Stimulated activated CD4-positive, alpha-beta T cell treated with anti-CD3 and anti-CD28 coated beads, Interleukin-2, amount 100 ng/mL, for 48 hours (primary cell): ENCODE measurements at regions not wholly inside any gene's neighbourhood (a gene's known extent, or its start where the extent isn't known, plus 50 kb on each side); places are given as distances from the start of the nearest gene placed in this dataset.

Experiments
- DNase-seq, 2 donors: peaks; one replicate each; pipeline ENCODE4 v3.0.0-alpha.2; 2020

DNA sequence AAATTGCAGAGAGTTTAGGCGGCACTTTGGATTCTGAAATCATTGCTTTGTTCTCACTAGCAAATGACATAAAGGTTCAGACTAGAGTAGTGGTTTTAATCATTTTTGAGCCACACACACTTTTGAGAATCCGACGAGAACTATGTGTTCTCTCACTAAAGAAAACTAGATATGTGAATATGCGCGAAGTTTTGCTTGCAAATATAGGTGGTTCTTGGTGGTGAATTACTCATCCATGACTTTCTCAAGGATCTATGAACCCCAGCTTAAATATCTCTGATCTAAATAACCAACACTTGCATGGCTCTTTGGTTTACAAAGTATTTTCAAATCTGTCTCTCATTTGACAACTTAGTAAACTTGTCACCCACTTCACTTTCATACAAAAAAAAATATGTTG, 54.8 kb downstream of the NOG start:
- DNase-seq: no peak

DNA sequence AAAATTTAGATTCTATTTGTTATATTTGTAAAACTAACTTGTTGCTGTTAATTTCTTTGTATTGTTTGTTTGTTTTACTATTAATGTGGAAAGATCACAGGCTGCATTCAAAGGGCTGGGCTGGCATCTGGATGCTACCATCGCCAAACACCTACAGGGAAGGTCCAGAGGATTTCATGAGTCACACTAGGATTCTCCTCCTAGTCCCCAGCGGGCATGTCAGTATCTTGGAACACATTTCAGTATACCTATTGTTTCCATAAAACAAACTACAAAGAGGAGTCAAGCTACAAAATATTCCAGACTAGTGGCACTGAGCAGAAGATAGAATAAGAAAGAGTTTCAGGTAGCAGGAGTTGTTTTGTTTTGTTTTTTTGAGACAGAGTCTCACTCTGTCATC, 55.3 kb downstream of the NOG start:
- no peak for DNase-seq

DNA sequence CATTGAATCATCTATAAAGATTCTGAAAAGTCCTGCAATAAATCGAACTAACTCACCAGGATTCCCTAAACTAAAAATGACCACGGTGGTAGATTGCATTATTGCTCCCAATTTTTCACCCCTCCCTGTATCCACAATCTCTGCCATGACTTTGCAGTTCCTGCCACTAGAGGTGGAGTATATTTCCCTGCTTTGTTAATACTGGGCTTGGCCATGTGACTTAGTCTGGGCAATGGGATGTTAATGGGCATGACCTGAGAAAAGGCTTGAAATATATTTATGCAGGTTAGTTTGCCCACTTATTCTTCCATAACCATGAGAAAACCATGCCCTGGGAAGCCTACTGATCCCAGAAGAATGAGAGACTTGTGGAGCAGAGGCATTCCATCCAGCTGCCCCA, 59.1 kb downstream of the NOG start:
- no peak for DNase-seq

DNA sequence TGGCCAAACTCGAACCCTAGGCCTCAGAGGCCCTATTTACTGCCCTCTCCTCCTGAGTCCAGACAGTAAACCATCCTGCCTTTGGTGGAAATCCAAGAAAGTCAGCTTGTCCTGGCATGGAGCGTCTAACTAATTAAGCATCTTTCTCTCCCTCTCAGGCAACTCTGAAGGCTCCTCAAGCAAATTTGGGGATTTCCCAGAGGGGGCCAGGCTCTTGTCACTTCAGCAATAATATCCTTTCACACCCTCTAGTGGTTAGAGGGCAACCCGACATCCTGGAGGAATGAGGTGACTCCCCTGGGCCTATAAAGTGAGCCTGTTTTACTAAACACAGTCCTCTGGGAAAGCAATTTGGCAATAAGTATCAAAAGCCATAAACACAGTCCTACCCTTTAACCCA, 60.4 kb downstream of the NOG start:
- DNase-seq: peak; percentile 38 to 48

DNA sequence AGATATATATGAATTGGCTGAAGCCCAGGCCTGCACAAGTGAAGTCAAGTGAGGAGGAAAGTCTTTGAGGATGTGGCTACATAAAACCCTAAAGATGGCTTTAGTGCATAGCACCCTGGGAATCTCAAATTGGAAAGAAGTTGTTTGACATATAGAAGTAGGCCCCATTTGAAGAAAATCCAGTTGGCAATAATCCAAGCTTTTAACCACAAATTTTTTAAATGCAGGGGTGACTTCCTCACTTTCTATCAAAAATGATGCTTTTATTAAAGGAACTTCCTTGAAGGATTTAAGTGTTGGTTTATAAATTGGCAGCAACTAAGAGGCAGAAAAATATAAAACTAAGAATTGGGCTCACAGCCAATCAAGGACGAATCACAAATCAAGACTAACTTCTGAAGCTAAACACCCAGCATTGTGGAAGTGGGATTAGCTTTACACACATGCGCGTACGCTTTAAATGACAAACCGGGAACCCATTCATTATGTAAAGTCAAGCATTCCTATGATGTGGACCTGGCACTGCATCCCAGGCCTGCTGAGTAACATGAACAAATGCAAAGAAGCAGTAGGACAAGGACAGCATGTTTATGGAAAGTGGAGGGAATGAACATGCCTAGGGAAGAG, 63.3 kb downstream of the NOG start:
- no peak for DNase-seq

DNA sequence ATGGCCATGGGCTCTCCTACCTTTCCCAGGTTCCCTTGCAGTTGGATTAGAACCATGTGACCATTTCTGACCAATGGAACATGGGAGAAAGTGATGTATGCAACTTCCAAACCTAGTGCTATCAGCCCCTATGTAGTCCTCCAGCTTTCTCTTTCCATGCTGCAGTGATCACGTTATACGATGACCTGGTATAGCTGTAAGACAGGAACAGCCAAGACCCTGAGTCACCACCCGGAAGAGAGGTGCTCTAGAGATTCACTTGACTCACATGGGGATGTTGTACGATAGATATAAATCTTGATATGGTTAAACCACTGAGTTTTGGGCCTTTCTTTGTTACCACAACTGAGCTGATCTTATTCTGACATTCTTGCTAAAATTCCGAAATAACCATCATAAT, 65.1 kb downstream of the NOG start:
- no peak for DNase-seq

DNA sequence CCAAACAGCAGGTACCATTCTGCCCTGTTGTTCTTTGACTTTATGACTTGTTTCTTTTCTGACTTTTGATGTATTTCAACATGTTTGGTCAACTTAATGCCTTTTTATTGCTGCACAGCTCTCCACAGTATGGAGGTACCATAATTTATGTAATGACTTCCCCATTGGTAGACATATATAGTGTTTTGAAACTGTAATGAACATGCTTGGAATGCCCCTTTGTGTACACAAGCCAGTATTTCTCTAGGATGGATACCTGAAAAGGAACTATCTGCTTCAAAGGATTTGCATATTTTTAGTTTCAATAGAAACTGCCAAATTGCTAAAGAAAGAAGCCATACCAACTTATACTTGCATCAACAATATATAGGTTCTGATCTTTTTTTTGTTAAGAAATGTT, 66.1 kb downstream of the NOG start:
- DNase-seq: no peak

DNA sequence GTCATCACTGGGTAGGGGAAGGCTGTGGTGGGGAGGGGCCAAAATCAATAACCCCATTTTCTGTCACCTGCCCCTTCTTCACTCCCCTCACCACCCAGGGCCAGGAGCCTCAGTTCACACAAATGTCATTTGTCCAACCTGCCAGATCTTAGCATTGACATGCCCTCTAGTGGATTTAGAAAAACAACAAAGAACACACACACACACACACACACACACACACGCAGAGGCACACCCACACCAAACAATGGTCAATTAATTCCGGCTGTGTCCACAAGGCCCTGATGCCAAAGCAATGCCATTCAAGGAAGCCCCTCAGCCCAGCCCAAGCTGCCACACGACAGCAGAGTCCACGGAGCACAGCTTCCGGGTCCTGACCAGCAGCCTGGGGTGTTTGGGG, 68.4 kb downstream of the NOG start:
- DNase-seq: no peak

DNA sequence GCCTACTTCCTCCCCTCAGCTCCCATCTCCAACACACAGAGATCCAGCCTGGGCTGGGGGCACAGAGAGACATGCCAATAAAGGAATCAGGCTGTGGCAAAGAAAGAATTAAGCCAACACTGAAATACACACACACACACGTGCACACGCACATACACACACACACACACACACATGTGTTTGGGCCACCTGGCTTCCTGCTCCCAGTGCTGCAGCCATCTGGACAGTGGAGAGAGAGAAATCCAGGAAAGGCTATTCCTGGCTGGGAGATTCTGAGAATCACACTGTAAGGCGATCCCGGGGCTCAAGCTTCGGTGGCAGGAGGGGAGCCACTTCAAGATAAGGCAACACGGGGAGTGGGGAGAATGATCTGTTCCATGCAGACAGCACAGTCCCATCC, 72.4 kb downstream of the NOG start:
- no peak for DNase-seq

DNA sequence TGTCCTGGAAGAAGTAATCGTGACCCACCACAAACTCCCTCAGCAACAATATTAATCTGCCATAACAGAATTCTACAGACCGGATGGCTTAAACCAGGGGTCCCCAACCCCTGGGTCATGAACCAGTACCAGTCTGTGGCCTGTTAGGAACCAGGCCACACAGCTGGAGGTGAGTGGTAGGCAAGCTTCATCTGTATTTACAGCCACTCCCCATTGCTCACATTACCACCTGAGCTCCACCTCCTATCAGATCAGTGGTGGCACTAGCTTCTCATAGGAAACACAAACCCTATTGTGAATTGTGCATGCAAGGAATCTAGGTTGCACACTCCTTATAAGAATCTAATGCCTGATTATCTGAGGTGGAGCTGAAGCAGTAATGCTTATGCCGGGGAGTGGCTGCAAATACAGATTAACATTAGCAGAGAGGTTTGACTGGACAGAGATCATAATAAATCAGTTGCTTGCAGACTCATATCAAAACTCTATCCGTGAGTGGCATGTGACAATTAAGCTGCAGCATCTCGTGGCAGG, 74.5 kb downstream of the NOG start:
- no peak for DNase-seq

DNA sequence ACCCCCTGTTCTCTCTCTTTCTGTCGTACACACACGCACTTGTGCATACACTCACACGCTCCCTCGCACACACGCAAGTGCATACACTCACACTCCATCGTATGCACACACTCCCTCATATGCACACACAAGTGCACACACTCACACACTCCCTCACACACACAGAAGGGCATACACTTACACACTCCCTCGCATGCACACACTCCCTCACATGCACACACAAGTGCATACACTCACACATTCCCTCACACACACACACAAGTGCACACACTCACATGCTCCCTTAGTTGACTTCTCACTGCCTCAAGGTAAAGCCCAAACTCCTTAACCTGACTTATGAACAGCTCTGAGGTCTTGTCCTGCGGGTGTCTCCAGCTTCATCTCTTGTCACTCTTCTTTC, 78.7 kb downstream of the NOG start:
- DNase-seq: no peak

DNA sequence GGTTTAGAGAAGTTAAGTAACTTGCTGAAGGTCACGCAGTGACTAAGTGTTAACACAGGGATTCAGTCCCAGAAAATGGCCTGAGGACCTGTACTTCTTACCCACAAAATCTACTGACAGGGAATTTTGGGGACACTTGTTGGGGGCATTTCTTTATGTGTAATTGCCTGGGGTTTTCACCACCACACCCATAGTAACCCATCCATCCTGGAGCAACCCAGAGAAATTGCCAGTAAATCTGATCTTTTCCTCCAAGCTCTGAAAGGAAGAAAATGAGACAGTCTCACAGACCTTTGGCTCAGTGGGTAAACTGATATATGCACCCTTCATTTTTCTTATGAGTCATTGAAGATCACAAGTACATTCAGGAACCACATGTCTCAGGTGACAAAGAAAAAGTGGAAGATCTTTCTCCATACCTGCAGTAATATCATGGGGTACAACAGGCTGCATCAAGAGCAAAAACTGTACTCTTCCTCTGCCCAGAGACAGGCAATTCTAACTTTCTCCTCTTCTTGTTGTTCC, 81.0 kb downstream of the NOG start:
- DNase-seq: no peak

DNA sequence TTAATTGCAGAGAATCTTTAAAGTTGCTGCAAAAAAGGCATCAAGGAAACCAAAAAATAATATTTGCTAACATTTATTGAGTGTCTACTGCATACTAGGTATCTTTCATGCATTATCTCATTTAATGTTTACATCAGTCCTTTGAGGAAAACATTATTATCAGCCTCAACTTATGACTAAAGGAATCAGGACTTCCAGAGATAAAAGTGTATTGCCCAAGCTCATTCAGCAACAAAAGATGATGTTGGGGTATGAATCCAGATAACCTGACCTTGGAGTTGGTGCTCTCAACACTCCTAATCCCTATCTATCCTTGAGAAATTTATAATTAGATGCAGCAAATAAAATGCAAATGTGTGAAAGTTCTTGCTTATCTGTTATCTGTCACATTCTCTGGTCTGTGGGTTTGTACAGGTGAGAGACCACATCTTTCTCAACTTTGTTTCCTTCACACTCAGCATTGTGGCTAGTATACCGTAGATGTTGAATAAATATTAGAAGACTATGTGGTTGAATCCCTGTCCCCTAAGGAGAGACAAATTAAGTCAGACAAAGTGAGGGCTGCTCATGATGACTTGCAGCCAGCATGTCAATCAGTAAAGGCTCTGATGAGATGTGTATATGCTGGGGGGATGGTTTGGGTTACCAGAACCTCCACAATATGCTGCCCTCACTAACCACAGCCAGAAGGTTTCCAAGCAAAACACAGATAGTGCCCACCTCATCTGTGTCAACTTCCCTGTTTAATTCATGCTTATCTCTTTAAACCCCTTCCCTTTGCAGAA, 82.6 kb downstream of the NOG start:
- DNase-seq: no peak

DNA sequence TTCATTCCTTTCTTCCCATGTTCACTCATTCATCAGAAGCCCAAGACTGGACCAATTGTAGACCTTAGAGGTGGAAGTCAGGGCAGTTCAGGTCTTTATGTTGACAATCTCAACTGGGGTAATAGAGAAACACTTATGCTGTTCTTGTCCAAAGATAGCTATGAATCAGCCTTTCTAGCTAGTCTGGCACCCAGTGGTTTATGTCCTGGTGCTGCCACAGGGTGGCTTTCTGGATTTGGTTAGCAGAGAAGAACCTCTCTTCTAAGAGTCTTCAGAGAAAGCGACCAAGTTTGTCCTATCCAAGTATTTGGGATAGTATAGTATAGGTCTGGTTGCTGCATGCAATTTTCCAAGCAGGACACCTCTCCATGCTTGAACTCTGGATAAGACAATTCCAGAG, 83.3 kb downstream of the NOG start:
- DNase-seq: no peak

DNA sequence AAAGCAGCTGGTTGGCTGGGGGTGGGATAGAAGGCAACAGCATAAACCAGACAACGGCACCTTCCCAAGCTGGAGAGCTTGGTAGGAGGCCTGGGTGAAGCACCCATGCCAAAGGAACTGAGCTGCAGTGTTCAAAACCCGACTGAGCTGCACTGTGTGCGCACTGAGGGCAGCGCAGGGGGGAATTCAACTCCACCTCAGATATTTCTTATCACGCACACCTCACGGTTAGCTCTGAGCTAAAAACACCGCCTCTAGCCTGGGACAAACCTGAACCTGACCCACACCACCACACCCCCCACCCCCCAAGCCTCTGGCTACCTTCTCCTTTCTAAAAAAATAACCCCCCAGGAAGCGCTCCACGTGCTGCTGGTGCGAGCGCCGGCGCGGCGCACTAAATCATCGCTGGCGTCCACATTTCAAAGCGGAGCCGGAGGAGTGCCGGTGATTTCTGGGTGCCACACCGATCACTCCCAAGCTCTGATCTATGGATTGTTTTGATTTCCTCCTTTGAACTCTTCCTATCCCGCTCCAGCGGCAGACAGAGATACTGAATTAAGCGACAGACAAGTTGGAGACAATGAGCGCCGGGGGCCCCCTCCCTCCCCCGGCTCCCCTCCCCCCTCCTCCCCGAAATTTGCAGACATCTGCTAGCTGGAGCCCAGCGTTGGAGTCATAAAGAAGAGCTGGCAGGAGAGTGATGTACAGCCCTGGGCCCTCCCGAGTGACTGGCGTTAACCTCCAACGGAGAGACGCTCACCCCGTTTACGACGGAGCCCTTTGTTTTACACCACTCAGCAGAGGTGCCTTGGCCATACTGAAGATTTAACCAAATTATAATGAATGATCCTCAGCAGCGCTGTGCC, 85.0 kb downstream of the NOG start:
- no peak for DNase-seq

DNA sequence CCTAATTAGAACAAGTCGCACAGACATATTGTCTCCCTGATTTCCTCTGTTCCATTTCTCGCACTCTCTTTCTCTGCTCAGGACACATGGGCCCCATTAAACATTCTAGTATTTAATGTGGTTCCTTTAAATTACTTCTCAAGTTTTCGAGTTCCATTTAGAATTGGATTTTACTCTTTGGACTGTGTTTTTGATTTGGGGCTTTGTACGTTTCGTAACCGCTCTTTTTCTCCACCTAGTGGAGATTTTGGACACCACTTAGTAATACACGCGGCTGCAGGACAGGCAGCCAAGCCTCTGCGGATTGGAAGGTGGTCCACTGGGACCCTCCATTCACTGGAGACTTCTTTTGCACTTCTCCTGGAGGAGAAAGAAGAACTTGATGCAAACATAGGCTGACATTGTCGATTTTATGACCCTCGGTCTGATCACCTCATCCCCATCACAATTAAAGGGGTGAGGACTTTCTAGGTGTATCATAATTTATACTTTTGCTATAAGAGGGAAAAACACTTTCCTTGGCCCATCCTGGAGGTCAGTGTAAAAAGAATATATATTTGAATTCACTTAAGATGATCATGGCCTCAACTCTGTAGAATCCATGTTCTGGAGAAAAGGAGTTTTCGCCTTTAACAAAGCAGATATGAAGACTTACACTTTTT, 85.7 kb downstream of the NOG start:
- DNase-seq: no peak

DNA sequence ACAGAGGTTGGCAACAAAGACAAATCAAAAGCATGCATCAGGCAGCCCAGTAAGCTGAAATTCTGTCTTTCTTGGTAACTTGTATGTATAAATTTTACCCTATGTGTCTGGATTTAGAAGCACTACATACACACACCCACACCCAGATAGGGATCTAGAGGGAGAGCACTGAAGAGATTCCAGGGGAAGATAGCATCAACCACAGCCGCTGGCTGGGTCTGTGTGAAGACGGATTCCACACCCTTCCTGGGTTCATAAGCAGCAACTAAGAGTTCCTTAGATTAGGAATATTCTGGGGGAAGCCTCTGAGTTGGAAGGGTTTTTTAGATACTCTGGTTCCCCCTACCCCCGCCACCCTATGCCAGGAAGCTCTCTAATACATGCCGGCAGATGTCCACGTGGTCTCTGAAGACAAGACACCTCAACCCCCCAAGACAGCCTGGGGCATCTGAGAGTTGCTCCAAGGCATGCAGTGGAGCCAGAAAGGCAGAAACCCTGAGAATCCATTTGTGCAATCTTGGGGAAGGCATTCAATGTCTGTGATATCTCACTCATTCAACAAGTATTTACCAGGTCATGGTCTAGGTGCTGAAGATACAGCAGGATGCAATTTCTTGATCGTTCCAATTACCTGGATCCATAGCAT, 86.4 kb downstream of the NOG start:
- DNase-seq: no peak

DNA sequence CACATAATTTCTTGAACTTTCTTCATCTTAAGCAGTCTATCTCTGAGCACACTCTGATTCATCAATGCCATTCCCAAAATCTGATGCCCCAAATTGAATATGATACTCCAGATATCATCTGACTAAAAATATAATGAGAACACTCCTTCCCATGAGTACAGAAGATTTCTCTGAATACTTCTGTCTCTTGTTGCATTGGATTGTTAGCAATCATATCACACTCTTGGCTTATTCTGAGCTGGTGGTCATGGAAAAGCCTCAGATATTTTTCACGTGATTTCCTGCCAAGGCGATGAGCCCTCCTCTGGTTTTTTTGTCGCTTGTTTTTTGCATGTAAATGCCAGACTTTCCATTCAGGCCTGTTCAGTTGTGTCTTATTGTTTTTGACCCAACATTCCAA, 87.2 kb downstream of the NOG start:
- no peak for DNase-seq

DNA sequence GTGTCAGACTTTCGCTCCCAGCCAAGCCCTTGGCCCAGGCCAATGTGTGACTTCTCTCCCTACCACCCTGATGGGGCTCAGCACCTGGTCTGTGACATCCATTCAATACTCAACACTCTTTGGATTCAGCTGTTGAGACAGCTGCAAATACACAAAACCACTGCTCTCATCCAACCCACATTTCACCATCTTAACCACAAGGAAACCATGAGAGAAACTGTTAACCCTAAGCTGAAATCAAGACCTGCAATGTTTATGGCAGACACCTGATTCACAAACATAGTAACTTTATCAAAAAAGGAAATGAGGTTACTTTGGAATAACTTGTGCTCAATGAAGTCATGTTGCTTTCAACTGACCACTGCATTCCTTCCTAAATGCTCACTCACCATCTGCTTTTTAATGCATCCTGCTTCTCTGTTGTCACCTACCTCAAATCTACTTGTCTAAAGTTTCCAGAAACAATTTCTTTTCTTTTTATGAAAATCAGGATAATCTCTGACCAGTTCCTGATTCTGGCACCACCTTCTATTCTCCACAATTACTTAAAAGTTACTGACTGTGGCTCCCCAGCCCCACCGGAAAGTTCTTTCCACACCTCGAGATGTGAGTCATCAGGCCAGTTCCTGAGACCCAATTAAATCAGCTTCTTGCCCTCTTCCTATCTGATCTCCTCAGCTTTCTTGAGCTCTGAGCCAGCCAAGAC, 88.2 kb downstream of the NOG start:
- DNase-seq: no peak

DNA sequence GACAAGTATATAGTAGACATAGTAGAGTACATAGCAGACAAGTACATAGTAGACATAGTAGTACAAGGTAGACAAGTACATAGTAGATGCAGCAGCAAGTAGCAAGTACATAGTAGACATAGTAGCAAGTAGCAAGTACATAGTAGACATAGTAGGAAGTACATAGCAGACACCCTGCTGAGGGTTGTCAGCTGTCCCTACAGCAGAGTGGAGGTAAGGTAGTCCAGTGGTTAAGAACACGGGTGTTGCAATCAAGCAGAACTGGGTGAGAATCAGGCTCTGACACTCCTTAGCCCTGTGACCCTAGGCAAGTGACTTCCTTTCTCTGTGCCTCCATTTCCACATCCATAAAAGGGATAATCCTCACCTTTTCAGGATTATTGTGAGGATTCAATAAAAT, 94.7 kb downstream of the NOG start:
- DNase-seq: no peak

DNA sequence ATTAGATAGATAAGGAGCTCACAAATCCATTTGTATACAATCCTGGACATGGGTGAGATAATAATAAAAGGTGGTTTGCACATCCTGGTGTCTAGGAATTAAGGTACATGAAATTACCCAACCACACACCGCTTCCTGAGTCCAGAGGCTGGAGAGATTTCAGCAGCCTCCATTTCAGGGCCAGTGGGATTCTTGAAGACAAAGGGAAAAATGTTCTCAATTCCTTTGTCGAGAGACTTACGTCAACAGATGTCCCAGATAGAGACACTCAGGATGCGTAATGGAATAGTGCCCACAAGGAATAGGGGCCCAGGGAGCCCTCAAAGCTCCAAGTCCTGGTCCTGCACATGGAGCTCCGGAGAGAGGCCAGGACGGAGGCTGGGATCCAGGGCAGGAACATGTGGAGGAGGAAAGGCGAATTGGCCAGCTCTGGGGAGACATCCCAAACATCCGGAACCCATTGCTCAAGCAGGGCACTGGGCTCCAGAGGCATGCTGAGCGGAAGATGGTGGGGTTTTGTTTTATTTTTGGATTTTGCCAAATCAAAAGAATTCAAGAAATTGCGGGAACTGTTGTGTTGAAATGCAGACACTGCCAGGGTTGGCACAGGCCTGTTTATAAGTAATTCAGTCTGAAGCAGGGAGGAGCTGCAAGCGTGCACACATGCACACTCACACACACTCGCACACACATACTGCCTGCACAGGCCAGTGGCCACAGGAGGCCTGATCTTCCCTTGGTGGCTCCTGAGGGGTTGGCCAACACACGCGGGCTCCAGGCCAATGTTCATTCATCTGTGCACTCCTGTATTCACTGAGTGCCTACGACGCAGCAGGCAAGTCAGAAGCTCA, 97.2 kb downstream of the NOG start:
- DNase-seq: no peak
